ENCODE measurements at regions not wholly inside any gene's neighbourhood (a gene's known extent, or its start where the extent isn't known, plus 50 kb on each side); places are given as distances from the start of the nearest gene placed in this dataset.

- H3K27me3 ChIP-seq (ENCODE audit: insufficient read depth, low read length): no peaks in the 10 kb centered on the region
- H2BK20ac ChIP-seq (ENCODE audit: low read depth, low read length, poor library complexity, severe bottlenecking): no peak overlapping the region
- no peak overlapping the region for H3K4ac ChIP-seq (ENCODE audit: low read depth, low read length)
- H3K23ac ChIP-seq (ENCODE audit: insufficient read length, low read depth, low read length): no peak overlapping the region
- no peak overlapping the region for H4K5ac ChIP-seq (ENCODE audit: insufficient read length, low read depth, low read length)
- H3K9me3 ChIP-seq (ENCODE audit: control insufficient read depth, low read depth, low read length): no peaks in the 10 kb centered on the region
- no peak overlapping the region for H3K56ac ChIP-seq (ENCODE audit: insufficient read length, low read depth, low read length)
- no peak for DNase-seq
- H2AK5ac ChIP-seq (ENCODE audit: insufficient read length, low read length): no peak overlapping the region
- no peaks in the 10 kb centered on the region for H3K36me3 Mint-ChIP-seq (ENCODE audit: insufficient read depth in 1 of 3, low read depth in 3 of 3)
- H4K8ac ChIP-seq (replicated peaks; ENCODE audit: insufficient read length, low read depth, low read length): no peak overlapping the region
- no peak overlapping the region for H2BK15ac ChIP-seq (ENCODE audit: low read depth, low read length)
- no CpG with 5 or more reads among the region's 6 CpGs for WGBS (ENCODE audit: extremely low coverage, insufficient read length, low lambda C conversion rate)
- no peaks in the 10 kb centered on the region for H3K27me3 Mint-ChIP-seq (ENCODE audit: low read depth)
- H2BK12ac ChIP-seq (ENCODE audit: insufficient read length, low read depth, low read length): no peak overlapping the region
- no peaks in the 10 kb centered on the region for H3K4me1 ChIP-seq (ENCODE audit: insufficient read depth, low read length)
- H2BK5ac ChIP-seq (ENCODE audit: insufficient read length, low read length): no peak overlapping the region
- no peak overlapping the region; a peak in 2 of 7 replicates for H3K27ac Mint-ChIP-seq
- H3K4me3 Mint-ChIP-seq: no peak overlapping the region
- no peak overlapping the region for H4K91ac ChIP-seq (ENCODE audit: insufficient read length, low read depth, low read length)
- H3K79me2 ChIP-seq (ENCODE audit: insufficient read depth, low read length): no peaks in the 10 kb centered on the region
- H2BK120ac ChIP-seq (ENCODE audit: low read depth, low read length, poor library complexity, severe bottlenecking): no peak overlapping the region
- no peak overlapping the region for H3K9ac ChIP-seq (ENCODE audit: extremely low read depth, insufficient read length, low read length)
- no peak overlapping the region for H3K14ac ChIP-seq (ENCODE audit: insufficient read depth, low read length)
- H3K27ac ChIP-seq (ENCODE audit: insufficient read length, low read depth, low read length): no peak overlapping the region
- no peaks in the 10 kb centered on the region for H3K23me2 ChIP-seq (ENCODE audit: insufficient read length, low read depth, low read length, poor library complexity, severe bottlenecking)
- no peaks in the 10 kb centered on the region for H3K4me1 Mint-ChIP-seq
- no peak overlapping the region for H3K4me2 ChIP-seq (ENCODE audit: insufficient read depth, insufficient read length, low read length)
- H4K20me1 ChIP-seq (ENCODE audit: control insufficient read depth, insufficient read depth, insufficient read length): no peaks in the 10 kb centered on the region
- no peaks in the 10 kb centered on the region for H3K9me3 Mint-ChIP-seq
- H3T11ph ChIP-seq (ENCODE audit: low read length): no peak overlapping the region
- no peak overlapping the region for H3K18ac ChIP-seq (ENCODE audit: insufficient read length, low read depth, low read length)
- no peaks in the 10 kb centered on the region for H3K79me1 ChIP-seq (ENCODE audit: insufficient read depth, low read depth, low read length, poor library complexity, severe bottlenecking)
- H2AFZ ChIP-seq (ENCODE audit: low read length): no peak overlapping the region
- no peak for TF ChIP-seq CTCF (conservative IDR thresholded peaks at IDR 0.05)
These were observed 529.1 kb downstream of the IRS1 start for GRCh38 chr2:226270285-226271058.

Measured in H9 (cell line).